Activated T-helper 2 cell treated with anti-CD3 and anti-CD28 coated beads, Interferon-gamma antibody, Interleukin-2, Interleukin-4, amounts not matched to agents 10 μg/mL and 5 μg/mL and 100 μg/mL, durations not matched to agents 14 hours and 24 hours and 36 hours (primary cell): ENCODE measurements at regions not wholly inside any gene's neighbourhood (a gene's known extent, or its start where the extent isn't known, plus 50 kb on each side); places are given as distances from the start of the nearest gene placed in this dataset.
"Not testable (repeated sequence)": the region's sequence is repeated elsewhere in the genome, so short reads cannot be mapped to it uniquely, and the experiment has no call there.

Source experiments
- DNase-seq: peaks from one replicate; pipeline ENCODE4 v3.0.0; 2021; ENCODE audit warnings: low spot score
- H3K27ac Mint-ChIP-seq: one replicate; pipeline ENCODE4 v1.8.0; 2021; ENCODE audit warnings: mixed read lengths
- H3K27me3 Mint-ChIP-seq: one replicate; pipeline ENCODE4 v1.8.0; 2021; ENCODE audit warnings: low read depth, mixed read lengths
- H3K36me3 Mint-ChIP-seq: one replicate; pipeline ENCODE4 v1.8.0; 2021; ENCODE audit warnings: low read depth, mixed read lengths
- H3K4me1 Mint-ChIP-seq: one replicate; pipeline ENCODE4 v1.8.0; 2021; ENCODE audit warnings: low read depth, mixed read lengths
- H3K4me3 Mint-ChIP-seq: one replicate; pipeline ENCODE4 v1.8.0; 2021; ENCODE audit warnings: low read depth, mild to moderate bottlenecking, moderate library complexity, mixed read lengths
- H3K9me3 Mint-ChIP-seq: one replicate; pipeline ENCODE4 v1.8.0; 2021; ENCODE audit warnings: mixed read lengths
- intact Hi-C: fragments of 100-400 bp; cut with micrococcal nuclease; formaldehyde crosslinking; loops from one replicate; pipeline ENCODE4 v1.15.1; 2023

DNA sequence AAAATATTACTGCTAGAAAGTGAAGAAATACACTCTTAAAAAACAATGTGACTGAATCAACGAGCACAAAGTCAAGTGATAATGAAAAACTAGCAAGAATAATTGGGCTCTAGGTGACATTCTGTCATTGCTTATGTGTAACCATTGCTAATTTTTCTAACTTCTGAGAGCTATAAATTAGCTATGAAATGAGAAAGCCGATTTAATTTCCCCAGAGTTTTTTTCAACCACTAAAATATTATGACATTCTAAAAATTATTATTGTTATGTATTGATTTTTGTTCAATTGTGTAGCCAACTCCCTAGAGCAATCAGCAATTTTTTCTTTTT, 458.6 kb upstream of the ATXN8OS start:
- intact Hi-C loops, result no loop called here
- Mint-ChIP-seq H3K27ac (no peak overlapping the region), H3K27me3 (no peaks in the 10 kb centered on the region), H3K36me3 (no peaks in the 10 kb centered on the region), H3K4me1 (no peaks in the 10 kb centered on the region), H3K9me3 (peaks cover 5% of the 10 kb centered on the region), H3K4me3 (no peak overlapping the region)
- no peak for DNase-seq

DNA sequence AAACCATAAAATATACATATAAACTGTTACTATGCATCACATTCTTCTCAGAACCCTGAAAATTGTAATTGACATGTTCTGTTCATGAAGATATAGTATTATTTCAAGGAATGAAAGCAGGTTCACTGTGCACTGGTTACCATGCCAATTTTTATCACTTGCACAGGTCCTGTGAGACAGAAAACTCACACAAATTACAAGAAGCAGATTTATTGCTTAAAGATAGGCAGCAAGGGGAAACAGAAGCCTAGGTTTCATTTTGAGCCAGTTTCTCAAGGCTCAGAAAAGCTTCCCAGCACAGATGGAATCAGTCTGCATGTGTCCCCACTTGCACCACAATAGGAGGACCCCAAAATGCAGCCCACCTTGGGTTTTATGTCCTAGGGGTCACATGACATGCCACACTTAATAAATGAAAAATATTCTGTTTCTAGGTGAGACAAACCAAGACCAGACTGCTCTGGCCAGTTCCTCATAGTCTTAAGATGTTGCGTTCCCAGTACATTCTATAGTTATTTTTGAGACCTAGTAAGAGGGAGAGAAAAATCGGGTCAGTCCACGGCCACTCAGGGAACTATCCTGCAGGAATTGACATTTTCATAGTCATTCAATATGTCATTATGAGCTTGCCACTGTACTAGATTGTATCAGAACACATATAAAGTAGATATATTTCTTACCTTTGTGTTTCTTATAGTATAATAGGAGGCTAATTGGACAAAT, 459.1 kb upstream of the ATXN8OS start:
- H3K9me3 Mint-ChIP-seq, result peaks cover 8% of the 10 kb centered on the region
- H3K36me3 Mint-ChIP-seq, result no peaks in the 10 kb centered on the region
- DNase-seq, result no peak
- no peaks in the 10 kb centered on the region for H3K4me1 Mint-ChIP-seq
- intact Hi-C loops, result no loop called here
- H3K27me3 Mint-ChIP-seq, result no peaks in the 10 kb centered on the region
- no peak overlapping the region for H3K4me3 Mint-ChIP-seq
- H3K27ac Mint-ChIP-seq, result no peak overlapping the region

DNA sequence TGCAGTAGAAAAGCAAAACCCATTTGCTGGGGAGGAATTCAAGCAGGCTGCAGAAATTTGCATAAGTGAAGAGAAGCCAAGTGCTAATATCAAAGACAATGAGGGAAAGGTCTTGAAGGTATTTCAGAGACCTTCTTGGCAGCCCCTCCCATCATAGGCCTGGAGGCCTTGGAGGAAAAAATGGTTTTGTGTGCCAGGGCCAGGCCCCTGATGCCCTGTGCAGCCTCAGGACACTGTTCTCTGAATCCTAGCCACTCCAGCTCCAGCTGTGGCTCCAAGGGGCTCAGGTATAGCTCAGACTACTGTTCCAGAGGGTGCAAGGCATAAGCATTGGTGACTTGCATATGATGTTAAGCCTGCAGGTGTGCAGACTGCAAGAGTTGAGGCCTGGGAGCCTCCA, 463.2 kb upstream of the ATXN8OS start:
- Mint-ChIP-seq H3K27me3 (no peaks in the 10 kb centered on the region), H3K9me3 (peaks cover 10% of the 10 kb centered on the region)

DNA sequence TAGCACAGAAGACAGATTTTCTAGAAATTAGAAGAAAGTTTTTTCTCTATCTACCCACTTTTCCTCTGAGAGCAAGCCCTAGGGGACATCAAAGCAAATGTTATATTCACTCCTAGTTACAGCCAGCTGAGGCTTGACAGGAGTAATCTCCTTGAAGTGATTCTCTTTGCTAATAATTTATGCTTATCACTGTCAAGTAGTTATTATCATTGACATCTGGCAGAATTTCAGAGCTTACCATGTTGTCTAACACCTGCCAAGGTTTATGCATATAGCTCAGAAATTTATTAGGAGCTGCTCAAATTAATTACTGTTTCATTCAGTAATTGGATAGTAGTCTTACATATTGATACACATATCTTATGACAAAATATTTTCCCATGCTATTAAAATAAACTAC, 465.9 kb upstream of the ATXN8OS start:
- Mint-ChIP-seq H3K4me1 (no peaks in the 10 kb centered on the region), H3K27ac (no peak overlapping the region), H3K36me3 (no peaks in the 10 kb centered on the region), H3K4me3 (no peak overlapping the region), H3K9me3 (peaks cover 31% of the 10 kb centered on the region), H3K27me3 (no peaks in the 10 kb centered on the region)
- intact Hi-C loops, result no loop called here
- no peak for DNase-seq

More for the DNA sequence above, 463.2 kb upstream of the ATXN8OS start:
- no peaks in the 10 kb centered on the region for H3K36me3 Mint-ChIP-seq
- no peaks in the 10 kb centered on the region for H3K4me1 Mint-ChIP-seq
- no peak overlapping the region for H3K4me3 Mint-ChIP-seq
- DNase-seq, result no peak
- intact Hi-C loops, result no loop called here
- H3K27ac Mint-ChIP-seq, result no peak overlapping the region

DNA sequence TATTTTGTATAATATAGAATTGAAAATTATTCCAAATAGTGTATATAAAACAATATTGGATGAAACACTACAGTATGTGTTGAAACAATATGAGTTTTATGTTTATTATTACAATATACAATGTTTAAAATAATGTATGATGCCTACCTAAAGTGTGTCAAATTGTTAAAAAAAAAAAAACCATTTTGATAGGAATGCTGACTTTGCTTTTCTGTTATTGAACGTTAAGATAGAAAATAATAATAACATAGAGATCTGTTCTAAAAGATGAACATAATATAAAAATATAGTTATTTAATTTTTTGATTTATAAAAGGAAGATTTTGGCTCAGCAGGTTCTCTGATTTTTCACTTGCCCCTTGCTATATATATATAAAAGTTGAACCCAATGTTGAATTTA, 474.6 kb upstream of the ATXN8OS start:
- H3K27ac Mint-ChIP-seq, result no peak overlapping the region
- intact Hi-C loops, result no loop called here

DNA sequence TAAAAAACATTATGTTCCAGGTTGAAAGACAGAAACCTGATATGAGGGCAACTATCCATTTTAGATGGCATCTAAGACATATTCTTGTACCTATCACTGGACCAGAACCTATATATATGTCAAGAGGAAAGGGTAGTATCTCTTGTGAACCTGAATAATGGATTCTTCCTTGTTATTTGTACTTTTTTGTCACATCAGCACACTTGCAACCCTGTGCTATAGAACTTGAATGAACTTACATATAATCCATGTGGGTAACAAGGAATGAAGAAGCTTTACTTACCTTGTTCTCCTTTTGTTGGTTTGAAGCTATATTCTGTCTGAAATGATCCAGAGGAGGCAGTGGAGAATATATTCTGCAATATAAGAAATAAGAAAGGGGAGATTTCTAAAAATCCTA, 483.7 kb upstream of the ATXN8OS start:
- Mint-ChIP-seq H3K36me3 (no peaks in the 10 kb centered on the region), H3K4me3 (no peak overlapping the region), H3K4me1 (no peaks in the 10 kb centered on the region), H3K9me3 (peaks cover 33% of the 10 kb centered on the region), H3K27me3 (no peaks in the 10 kb centered on the region), H3K27ac (no peak overlapping the region)
- DNase-seq, result no peak
- intact Hi-C loops, result no loop called here

More for the DNA sequence above, 474.6 kb upstream of the ATXN8OS start:
- no peaks in the 10 kb centered on the region for H3K36me3 Mint-ChIP-seq
- no peaks in the 10 kb centered on the region for H3K27me3 Mint-ChIP-seq
- DNase-seq, result no peak
- H3K9me3 Mint-ChIP-seq, result peaks cover 31% of the 10 kb centered on the region
- H3K4me3 Mint-ChIP-seq, result no peak overlapping the region
- no peaks in the 10 kb centered on the region for H3K4me1 Mint-ChIP-seq

DNA sequence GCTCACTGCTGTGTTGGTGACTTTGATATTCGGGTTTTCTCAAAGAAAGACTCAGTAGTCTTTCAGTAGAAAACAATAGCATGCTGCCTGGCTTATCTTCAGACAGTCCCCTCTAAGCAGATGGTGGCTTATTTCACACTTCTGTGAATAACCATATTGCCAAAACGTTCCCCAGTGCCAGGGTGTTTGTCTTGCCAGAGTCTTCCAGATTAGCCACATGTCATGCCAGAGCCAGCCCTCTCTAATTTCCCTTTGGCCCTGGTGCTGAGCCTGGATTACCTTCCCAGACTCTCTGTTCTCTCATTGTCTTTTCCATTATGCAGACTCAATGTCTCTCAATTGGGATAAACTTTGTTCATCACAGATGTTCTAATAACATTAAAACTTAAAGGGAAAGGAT, 488.0 kb upstream of the ATXN8OS start:
- no peaks in the 10 kb centered on the region for H3K27me3 Mint-ChIP-seq
- no peak for DNase-seq
- H3K36me3 Mint-ChIP-seq, result no peaks in the 10 kb centered on the region
- peaks cover 24% of the 10 kb centered on the region for H3K9me3 Mint-ChIP-seq
- H3K4me3 Mint-ChIP-seq, result no peak overlapping the region
- H3K27ac Mint-ChIP-seq, result no peak overlapping the region
- no peaks in the 10 kb centered on the region for H3K4me1 Mint-ChIP-seq
- intact Hi-C loops, result no loop called here

DNA sequence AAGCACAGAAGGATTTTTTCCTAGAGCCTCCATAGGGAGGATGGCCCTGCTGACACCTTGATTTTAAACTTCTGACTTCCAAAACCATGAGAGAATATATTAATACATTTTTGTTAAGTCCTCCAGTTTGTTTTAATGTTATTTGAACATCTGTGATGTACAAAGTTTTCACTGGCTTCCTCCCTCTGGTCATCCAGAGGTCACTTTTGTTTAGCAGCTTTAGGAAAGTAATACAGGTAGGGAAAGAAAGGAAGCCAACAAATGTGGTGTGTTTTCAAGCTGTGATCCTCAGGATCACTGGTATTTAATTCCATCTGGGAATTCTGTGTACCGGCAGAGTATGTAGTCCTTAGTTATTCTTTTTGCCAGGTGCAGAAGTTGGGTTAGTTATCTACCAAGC, 488.8 kb upstream of the ATXN8OS start:
- no peak for DNase-seq
- H3K4me3 Mint-ChIP-seq, result no peak overlapping the region
- H3K27me3 Mint-ChIP-seq, result no peaks in the 10 kb centered on the region
- H3K36me3 Mint-ChIP-seq, result no peaks in the 10 kb centered on the region
- intact Hi-C loops, result no loop called here
- no peaks in the 10 kb centered on the region for H3K4me1 Mint-ChIP-seq
- no peak overlapping the region for H3K27ac Mint-ChIP-seq
- H3K9me3 Mint-ChIP-seq, result peaks cover 25% of the 10 kb centered on the region

DNA sequence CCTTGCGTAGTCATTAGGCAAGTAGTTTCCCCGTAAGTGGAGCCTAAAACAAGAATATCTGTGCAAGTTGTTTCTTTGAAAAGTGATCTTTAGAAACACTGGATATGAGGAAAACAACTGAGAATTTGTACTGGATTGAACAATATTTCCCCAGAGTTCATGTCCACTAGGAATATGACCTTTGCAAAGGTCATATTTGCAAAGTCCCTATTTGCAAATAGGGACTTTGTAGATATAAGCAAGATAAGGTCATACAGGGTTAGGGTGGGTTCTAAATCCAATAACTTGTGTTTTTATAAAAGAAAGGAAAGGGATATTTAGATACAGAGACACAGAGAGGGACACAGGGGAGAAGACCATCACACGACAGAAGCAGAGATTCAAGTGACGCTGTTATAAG, 489.2 kb upstream of the ATXN8OS start:
- Mint-ChIP-seq H3K27me3 (no peaks in the 10 kb centered on the region), H3K4me3 (no peak overlapping the region), H3K4me1 (no peaks in the 10 kb centered on the region), H3K9me3 (peaks cover 28% of the 10 kb centered on the region), H3K36me3 (no peaks in the 10 kb centered on the region), H3K27ac (no peak overlapping the region)
- no peak for DNase-seq
- intact Hi-C loops, result no loop called here

DNA sequence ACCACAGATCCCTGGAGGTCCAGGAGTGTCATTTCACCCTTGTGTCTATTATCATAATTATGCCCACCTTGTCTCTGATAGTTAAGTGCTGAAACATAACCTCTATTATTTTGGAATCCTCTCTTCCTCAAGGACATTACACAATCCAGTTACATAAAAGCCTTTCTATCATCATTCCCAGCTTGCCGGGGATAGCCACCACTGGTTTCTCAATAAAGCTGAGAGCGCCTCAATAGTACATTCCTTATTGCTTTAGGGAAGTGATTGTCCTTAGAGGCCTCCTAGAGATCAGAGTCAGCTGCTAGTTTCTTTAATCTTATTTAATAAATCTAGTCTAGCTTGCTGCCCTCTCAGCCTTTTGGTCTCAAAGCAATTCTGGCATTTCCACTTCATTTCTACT, 490.0 kb upstream of the ATXN8OS start:
- Mint-ChIP-seq H3K4me1 (no peaks in the 10 kb centered on the region), H3K27ac (no peak overlapping the region), H3K27me3 (no peaks in the 10 kb centered on the region), H3K36me3 (no peaks in the 10 kb centered on the region), H3K9me3 (peaks cover 31% of the 10 kb centered on the region), H3K4me3 (no peak overlapping the region)
- intact Hi-C loops, result no loop called here
- DNase-seq, result no peak

DNA sequence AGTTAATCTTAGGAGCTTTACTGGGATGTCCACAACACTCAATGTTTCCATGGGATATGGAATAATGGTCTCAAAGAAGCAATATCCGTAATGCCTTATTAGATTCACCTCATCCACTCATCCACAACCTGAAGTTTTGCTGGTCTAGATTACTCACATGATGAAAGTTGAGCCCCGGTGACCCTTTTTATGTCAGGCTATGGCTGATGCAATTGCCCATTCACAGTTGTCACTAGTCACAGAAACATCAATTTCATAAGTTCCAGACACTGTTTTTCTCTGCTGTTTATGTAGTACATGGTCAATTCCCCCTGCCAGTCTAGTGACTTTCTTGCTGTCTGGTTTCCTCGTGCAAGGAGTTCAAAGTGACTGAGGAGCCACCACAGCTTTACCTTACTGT, 491.2 kb upstream of the ATXN8OS start:
- no peaks in the 10 kb centered on the region for H3K4me1 Mint-ChIP-seq
- DNase-seq, result no peak
- intact Hi-C loops, result no loop called here
- H3K27ac Mint-ChIP-seq, result no peak overlapping the region
- H3K36me3 Mint-ChIP-seq, result no peaks in the 10 kb centered on the region
- H3K4me3 Mint-ChIP-seq, result no peak overlapping the region
- peaks cover 29% of the 10 kb centered on the region for H3K9me3 Mint-ChIP-seq
- no peaks in the 10 kb centered on the region for H3K27me3 Mint-ChIP-seq

DNA sequence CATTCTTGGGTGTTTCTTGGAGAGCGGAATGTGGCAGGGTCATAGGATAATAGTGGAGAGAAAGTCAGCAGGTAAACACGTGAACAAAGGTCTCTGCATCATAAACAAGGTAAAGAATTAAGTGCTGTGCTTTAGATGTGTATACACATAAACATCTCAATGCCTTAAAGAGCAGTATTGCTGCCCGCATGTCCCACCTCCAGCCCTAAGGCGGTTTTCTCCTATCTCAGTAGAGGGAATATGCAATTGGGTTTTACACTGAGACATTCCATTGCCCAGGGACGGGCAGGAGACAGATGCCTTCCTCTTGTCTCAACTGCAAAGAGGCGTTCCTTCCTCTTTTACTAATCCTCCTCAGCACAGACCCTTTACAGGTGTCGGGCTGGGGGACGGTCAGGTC, 492.6 kb upstream of the ATXN8OS start:
- DNase-seq, intact Hi-C loops, H3K4me1 Mint-ChIP-seq, H3K36me3 Mint-ChIP-seq, H3K4me3 Mint-ChIP-seq, H3K27me3 Mint-ChIP-seq, H3K27ac Mint-ChIP-seq: not testable (repeated sequence)
- H3K9me3 Mint-ChIP-seq, result peaks cover 30% of the 10 kb centered on the region

DNA sequence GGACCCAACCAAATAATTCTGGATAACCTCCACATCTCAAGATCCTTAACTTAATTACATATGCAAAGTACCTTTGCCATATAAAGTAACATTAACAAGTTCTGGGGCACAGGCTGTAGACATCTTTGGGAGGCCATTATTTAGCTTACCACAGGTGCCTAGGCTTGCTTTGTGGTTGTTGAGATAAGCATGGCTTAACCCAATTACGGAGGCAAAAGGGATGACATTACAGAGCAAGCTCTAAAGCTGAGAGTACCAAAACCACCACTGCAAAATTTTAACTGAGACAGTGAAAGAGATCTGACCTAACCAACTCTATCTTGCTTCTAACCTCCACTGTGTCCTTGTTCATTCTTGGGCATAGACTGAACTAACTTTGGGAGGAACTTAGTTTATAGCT, 502.9 kb upstream of the ATXN8OS start:
- Mint-ChIP-seq H3K4me3 (no peak overlapping the region), H3K27me3 (no peaks in the 10 kb centered on the region), H3K27ac (no peak overlapping the region), H3K4me1 (no peaks in the 10 kb centered on the region), H3K36me3 (no peaks in the 10 kb centered on the region), H3K9me3 (peaks cover 22% of the 10 kb centered on the region)
- no peak for DNase-seq
- intact Hi-C loops, result no loop called here
